ENCODE measurements at regions not wholly inside any gene's neighbourhood (a gene's known extent, or its start where the extent isn't known, plus 50 kb on each side); places are given as distances from the start of the nearest gene placed in this dataset.

- H3K9me3 Mint-ChIP-seq = no peaks in the 10 kb centered on the region
- H3K4me3 Mint-ChIP-seq = no peak overlapping the region
- no peak for DNase-seq
- ChIA-PET CTCF (no interaction called here), POLR2A (no interaction called here)
- H3K27me3 Mint-ChIP-seq = peaks cover 2% of the 10 kb centered on the region
- H3K4me1 Mint-ChIP-seq = peaks cover 3% of the 10 kb centered on the region
- no peak overlapping the region for H3K27ac Mint-ChIP-seq
- no peaks in the 10 kb centered on the region for H3K36me3 Mint-ChIP-seq (ENCODE audit: low read depth)
These were observed 116.8 kb upstream of the SPRED2 start for GRCh38 chr2:65549257-65549627.

GRCh38 chr2:65548576-65549256, 116.3 kb upstream of the SPRED2 start:
- no peaks in the 10 kb centered on the region for H3K36me3 Mint-ChIP-seq (ENCODE audit: low read depth)

GRCh38 chr2:65548064-65548463, 115.7 kb upstream of the SPRED2 start:
- ChIA-PET CTCF (interaction anchor here (0.5 kb wide), 1 partner anchor 10 kb away, joined by 3 read pairs; no protein-coding TSS in a partner anchor), POLR2A (interaction anchor here (0.6 kb wide), 1 partner anchor 418 kb away, joined by 3 read pairs; no protein-coding TSS in a partner anchor)
- DNase-seq = no peak
- Mint-ChIP-seq H3K36me3 (ENCODE audit: low read depth) (no peaks in the 10 kb centered on the region), H3K4me3 (no peak overlapping the region), H3K9me3 (no peaks in the 10 kb centered on the region), H3K27me3 (peaks cover 2% of the 10 kb centered on the region), H3K27ac (no peak overlapping the region), H3K4me1 (peaks cover under 1% of the 10 kb centered on the region)

More at GRCh38 chr2:65548576-65549256, 116.3 kb upstream of the SPRED2 start:
- Mint-ChIP-seq H3K4me3 (no peak overlapping the region), H3K9me3 (no peaks in the 10 kb centered on the region), H3K27ac (no peak overlapping the region), H3K4me1 (peaks cover 3% of the 10 kb centered on the region), H3K27me3 (peaks cover 2% of the 10 kb centered on the region)
- DNase-seq = no peak
- ChIA-PET CTCF (interaction anchor here (0.5 kb wide), 1 partner anchor 10 kb away, joined by 3 read pairs; no protein-coding TSS in a partner anchor), POLR2A (no interaction called here)

- CTCF ChIA-PET = no interaction called here
- POLR2A ChIA-PET = no interaction called here
- Mint-ChIP-seq H3K27ac (no peak overlapping the region), H3K9me3 (no peaks in the 10 kb centered on the region), H3K27me3 (peaks cover 2% of the 10 kb centered on the region), H3K4me1 (no peaks in the 10 kb centered on the region), H3K4me3 (no peak overlapping the region), H3K36me3 (ENCODE audit: low read depth) (no peaks in the 10 kb centered on the region)
- DNase-seq = no peak
These were observed 113.7 kb upstream of the SPRED2 start for GRCh38 chr2:65545837-65546805.

- no peak for DNase-seq
- CTCF ChIA-PET = interaction anchor here (1.5 kb wide), 1 partner anchor 15 kb away, joined by 5 read pairs; no protein-coding TSS in a partner anchor
- peaks cover 2% of the 10 kb centered on the region for H3K27me3 Mint-ChIP-seq
- H3K4me1 Mint-ChIP-seq = no peaks in the 10 kb centered on the region
- POLR2A ChIA-PET = no interaction called here
- no peaks in the 10 kb centered on the region for H3K36me3 Mint-ChIP-seq (ENCODE audit: low read depth)
- no peak overlapping the region for H3K27ac Mint-ChIP-seq
- H3K4me3 Mint-ChIP-seq = no peak overlapping the region
- no peaks in the 10 kb centered on the region for H3K9me3 Mint-ChIP-seq
These were observed 109.4 kb upstream of the SPRED2 start for GRCh38 chr2:65541773-65542172.

DNA sequence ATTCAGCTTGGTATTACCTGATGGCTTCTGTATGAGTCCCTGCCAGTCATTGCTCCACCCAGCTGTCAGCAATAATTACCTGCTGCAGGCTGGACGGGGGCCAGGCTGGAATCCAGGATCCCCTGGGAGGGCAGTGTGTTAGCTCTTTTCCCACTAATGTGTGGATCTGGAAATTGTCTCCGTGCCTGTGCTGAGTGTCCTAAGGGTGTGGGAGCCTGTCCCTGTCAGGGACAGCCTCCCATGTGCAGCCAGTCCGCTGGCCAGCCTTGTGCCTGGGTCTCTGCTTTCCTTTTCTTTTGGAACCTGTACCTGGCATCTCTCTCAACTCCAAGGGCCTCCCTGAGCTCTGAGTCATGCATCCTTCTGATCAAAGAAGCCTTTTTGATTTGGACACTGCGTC, 107.2 kb upstream of the SPRED2 start:
- H3K27ac Mint-ChIP-seq = no peak overlapping the region
- peaks cover 1% of the 10 kb centered on the region for H3K4me1 Mint-ChIP-seq
- H3K4me3 Mint-ChIP-seq = no peak overlapping the region
- DNase-seq = no peak
- H3K27me3 Mint-ChIP-seq = peaks cover 6% of the 10 kb centered on the region
- POLR2A ChIA-PET = no interaction called here
- H3K9me3 Mint-ChIP-seq = no peaks in the 10 kb centered on the region
- CTCF ChIA-PET = no interaction called here
- no peaks in the 10 kb centered on the region for H3K36me3 Mint-ChIP-seq (ENCODE audit: low read depth)

GRCh38 chr2:65537651-65538385, 105.4 kb upstream of the SPRED2 start:
- Mint-ChIP-seq H3K27ac (no peak overlapping the region), H3K9me3 (no peaks in the 10 kb centered on the region), H3K4me3 (no peak overlapping the region), H3K4me1 (peaks cover 1% of the 10 kb centered on the region), H3K27me3 (peaks cover 4% of the 10 kb centered on the region), H3K36me3 (ENCODE audit: low read depth) (no peaks in the 10 kb centered on the region)
- no peak for DNase-seq
- CTCF ChIA-PET = interaction anchor here (0.6 to 0.7 kb wide), 2 partner anchors 10 to 20 kb away, joined by 3 read pairs; no protein-coding TSS in a partner anchor
- POLR2A ChIA-PET = no interaction called here

- Mint-ChIP-seq H3K27me3 (peaks cover 4% of the 10 kb centered on the region), H3K4me3 (no peak overlapping the region), H3K9me3 (no peaks in the 10 kb centered on the region), H3K27ac (no peak overlapping the region), H3K4me1 (peaks cover 1% of the 10 kb centered on the region), H3K36me3 (ENCODE audit: low read depth) (no peaks in the 10 kb centered on the region)
- no peak for DNase-seq
- ChIA-PET CTCF (interaction anchor here (1.2 to 1.5 kb wide), 2 partner anchors 10 to 37 kb away, joined by 3 read pairs; no protein-coding TSS in a partner anchor), POLR2A (interaction anchor here (0.6 kb wide), 2 partner anchors 87 to 360 kb away, joined by 3 read pairs; no protein-coding TSS in a partner anchor)
These were observed 104.2 kb upstream of the SPRED2 start for GRCh38 chr2:65536596-65536995.

- no peak for DNase-seq
- ChIA-PET POLR2A (no interaction called here), CTCF (no interaction called here)
- Mint-ChIP-seq H3K27me3 (peaks cover 12% of the 10 kb centered on the region), H3K4me1 (peaks cover 1% of the 10 kb centered on the region), H3K36me3 (ENCODE audit: low read depth) (no peaks in the 10 kb centered on the region), H3K27ac (no peak overlapping the region), H3K4me3 (no peak overlapping the region), H3K9me3 (no peaks in the 10 kb centered on the region)
These were observed 100.5 kb upstream of the SPRED2 start for GRCh38 chr2:65532937-65533336.

GRCh38 chr2:65532326-65532725, 99.9 kb upstream of the SPRED2 start:
- peaks cover 12% of the 10 kb centered on the region for H3K27me3 Mint-ChIP-seq
- peaks cover 1% of the 10 kb centered on the region for H3K4me1 Mint-ChIP-seq
- ChIA-PET POLR2A (no interaction called here), CTCF (no interaction called here)
- no peak overlapping the region for H3K4me3 Mint-ChIP-seq
- DNase-seq = no peak
- no peak overlapping the region for H3K27ac Mint-ChIP-seq
- no peaks in the 10 kb centered on the region for H3K9me3 Mint-ChIP-seq
- H3K36me3 Mint-ChIP-seq (ENCODE audit: low read depth) = no peaks in the 10 kb centered on the region

- no peak overlapping the region for H3K4me3 Mint-ChIP-seq
- peaks cover 12% of the 10 kb centered on the region for H3K27me3 Mint-ChIP-seq
- POLR2A ChIA-PET = no interaction called here
- no peaks in the 10 kb centered on the region for H3K4me1 Mint-ChIP-seq
- CTCF ChIA-PET = no interaction called here
- no peaks in the 10 kb centered on the region for H3K9me3 Mint-ChIP-seq
- no peak for DNase-seq
- H3K36me3 Mint-ChIP-seq (ENCODE audit: low read depth) = no peaks in the 10 kb centered on the region
- H3K27ac Mint-ChIP-seq = no peak overlapping the region
These were observed 98.3 kb upstream of the SPRED2 start for GRCh38 chr2:65530547-65531320.

- H3K27ac Mint-ChIP-seq = no peak overlapping the region
- no peaks in the 10 kb centered on the region for H3K36me3 Mint-ChIP-seq (ENCODE audit: low read depth)
- H3K9me3 Mint-ChIP-seq = no peaks in the 10 kb centered on the region
- DNase-seq = no peak
- H3K4me3 Mint-ChIP-seq = no peak overlapping the region
- CTCF ChIA-PET = interaction anchor here (1.5 kb wide), 1 partner anchor 10 kb away, joined by 3 read pairs; no protein-coding TSS in a partner anchor
- H3K4me1 Mint-ChIP-seq = no peaks in the 10 kb centered on the region
- POLR2A ChIA-PET = no interaction called here
- H3K27me3 Mint-ChIP-seq = peaks cover 19% of the 10 kb centered on the region
These were observed 97.0 kb upstream of the SPRED2 start for GRCh38 chr2:65529419-65529818.

Measured in activated CD4-positive, alpha-beta T cell treated with anti-CD3 and anti-CD28 coated beads, Interleukin-2, amount 10 ng/mL, durations not matched to agents 7 days and 5 days (primary cell).